Gastrocnemius medialis (tissue), 4 donors: ENCODE measurements at regions not wholly inside any gene's neighbourhood (a gene's known extent, or its start where the extent isn't known, plus 50 kb on each side); places are given as distances from the start of the nearest gene placed in this dataset.

ENCODE experiments used
- ATAC-seq, 2 donors: fragments of 150-250 bp; one replicate each; pipeline ENCODE4 v1.9.1; 2016
- DNase-seq, 2 donors: peaks; one replicate each; pipeline ENCODE4 v3.0.0-alpha.2; 2019
- H3K27ac ChIP-seq, 4 donors: fragments of 200-600 bp; sonication (generic); 1 replicate in 1 of 4; 2 replicates in 3 of 4; pipeline ENCODE4 v1.5.1; 2016 to 2018; ENCODE audit warnings: mild to moderate bottlenecking in 2 of 4, moderate library complexity in 1 of 4
- H3K27me3 ChIP-seq, 3 donors: fragments of 200-600 bp; sonication (generic) in 2 of 3; 1 replicate in 1 of 3; 2 replicates in 2 of 3; pipeline versions ENCODE4 v1.5.1 to v1.6.0; 2016 to 2019; ENCODE audit warnings: mild to moderate bottlenecking in 1 of 3, moderate library complexity in 1 of 3
- H3K36me3 ChIP-seq, 2 donors: fragments of 200-600 bp; sonication (generic) in 1 of 2; one replicate each; pipeline ENCODE4 v1.5.1; 2017 to 2018
- H3K4me1 ChIP-seq, 2 donors: fragments of 200-600 bp; sonication (generic) in 1 of 2; one replicate each; pipeline ENCODE4 v1.5.1; 2016 to 2017; ENCODE audit warnings: mild to moderate bottlenecking in 2 of 2
- H3K4me3 ChIP-seq, 4 donors: fragments of 200-600 bp; sonication (generic) in 3 of 4; 1 replicate in 1 of 4; 2 replicates in 3 of 4; pipeline ENCODE4 v1.5.1; 2016 to 2019; ENCODE audit warnings: mild to moderate bottlenecking in 2 of 4
- H3K9me3 ChIP-seq, 3 donors: fragments of 200-600 bp; sonication (generic) in 2 of 3; 1 replicate in 1 of 3; 2 replicates in 2 of 3; pipeline ENCODE4 v1.5.1; 2016 to 2019
- CTCF ChIP-seq, 5 experiments: fragments of 450-650 bp in 3 of 5; fragments of 200-600 bp in 2 of 5; sonication (generic) in 2 of 5; IDR thresholded peaks in 4 of 5; conservative IDR thresholded peaks in 1 of 5; 1 replicate in 4 of 5; 2 replicates in 1 of 5; pipeline ENCODE4 v1.5.1; 2016 to 2019; ENCODE audit warnings: antibody characterized with exemption in 5 of 5, mild to moderate bottlenecking in 3 of 5, moderate library complexity in 3 of 5
- POLR2A ChIP-seq, 2 donors: fragments of 450-650 bp; IDR thresholded peaks; one replicate each; pipeline ENCODE4 v1.6.1; 2017; ENCODE audit warnings: antibody characterized with exemption in 2 of 2, mild to moderate bottlenecking in 2 of 2, moderate library complexity in 2 of 2
- in situ Hi-C, 4 donors: fragments of 200-750 bp; cut with MboI; loops; one replicate each; pipeline versions ENCODE4 v1.15.0 to v1.8.0; 2017; ENCODE audit warnings: low sequenced_read_pairs in 4 of 4
- intact Hi-C: fragments of 100-400 bp; cut with DNase I; formaldehyde crosslinking; loops from one replicate; pipeline ENCODE4 v1.15.1; 2023; ENCODE audit warnings: low total_unique reads

GRCh38 chr1:208616776-208617175, 372.6 kb upstream of the PLXNA2 start:
- TF ChIP-seq POLR2A (IDR thresholded peaks at IDR 0.05) (no peak), CTCF (IDR thresholded peaks at IDR 0.05 in 4 of 5, conservative IDR thresholded peaks at IDR 0.05 in 1 of 5) (no peak)
- no peak for ATAC-seq
- Histone ChIP-seq H3K27me3 (no peaks in the 10 kb centered on the region), H3K9me3 (no peaks in the 10 kb centered on the region), H3K27ac (no peak overlapping the region), H3K36me3 (no peaks in the 10 kb centered on the region), H3K4me3 (no peak overlapping the region), H3K4me1 (no peaks in the 10 kb centered on the region)
- no peak for DNase-seq
- intact Hi-C loops (no loop called here), in situ Hi-C loops (no loop called here)

GRCh38 chr1:208628022-208628914, 384.1 kb upstream of the PLXNA2 start:
- Histone ChIP-seq H3K27me3 (no peaks in the 10 kb centered on the region), H3K4me1 (no peaks in the 10 kb centered on the region), H3K36me3 (no peaks in the 10 kb centered on the region), H3K9me3 (no peaks in the 10 kb centered on the region), H3K4me3 (no peak overlapping the region), H3K27ac (no peak overlapping the region)
- intact Hi-C loops (no loop called here), in situ Hi-C loops (no loop called here)
- DNase-seq (no peak), ATAC-seq (no peak)
- TF ChIP-seq POLR2A (IDR thresholded peaks at IDR 0.05) (no peak), CTCF (IDR thresholded peaks at IDR 0.05 in 4 of 5, conservative IDR thresholded peaks at IDR 0.05 in 1 of 5) (no peak)

- ATAC-seq = no peak
Observed at GRCh38 chr1:208631092-208631491, 386.9 kb upstream of the PLXNA2 start.

GRCh38 chr1:208631506-208631905, 387.3 kb upstream of the PLXNA2 start:
- no peaks in the 10 kb centered on the region for H3K9me3 ChIP-seq
- ATAC-seq = no peak
- in situ Hi-C loops (no loop called here), intact Hi-C loops (no loop called here)
- no peaks in the 10 kb centered on the region for H3K27me3 ChIP-seq
- H3K27ac ChIP-seq = no peak overlapping the region
- no peak overlapping the region for H3K4me3 ChIP-seq
- H3K36me3 ChIP-seq = no peaks in the 10 kb centered on the region
- no peak for DNase-seq
- TF ChIP-seq POLR2A (IDR thresholded peaks at IDR 0.05) (no peak), CTCF (IDR thresholded peaks at IDR 0.05 in 4 of 5, conservative IDR thresholded peaks at IDR 0.05 in 1 of 5) (no peak)
- H3K4me1 ChIP-seq = no peaks in the 10 kb centered on the region

More at GRCh38 chr1:208631092-208631491, 386.9 kb upstream of the PLXNA2 start:
- DNase-seq = no peak
- H3K9me3 ChIP-seq = no peaks in the 10 kb centered on the region
- intact Hi-C loops = no loop called here
- no peak overlapping the region for H3K4me3 ChIP-seq
- H3K27ac ChIP-seq = no peak overlapping the region
- TF ChIP-seq POLR2A (IDR thresholded peaks at IDR 0.05) (no peak), CTCF (IDR thresholded peaks at IDR 0.05 in 4 of 5, conservative IDR thresholded peaks at IDR 0.05 in 1 of 5) (no peak)
- in situ Hi-C loops = no loop called here
- H3K4me1 ChIP-seq = no peaks in the 10 kb centered on the region
- H3K27me3 ChIP-seq = no peaks in the 10 kb centered on the region
- H3K36me3 ChIP-seq = no peaks in the 10 kb centered on the region
